Neural progenitor cell (in vitro differentiated cells): ENCODE measurements at regions not wholly inside any gene's neighbourhood (a gene's known extent, or its start where the extent isn't known, plus 50 kb on each side); places are given as distances from the start of the nearest gene placed in this dataset.

Experiments used
- DNase-seq: peaks from one replicate; pipeline ENCODE4 v3.0.0-alpha.2; 2016; ENCODE audit warnings: low spot score
- H2AFZ ChIP-seq: fragments of 200-600 bp; sonication (generic); replicated peaks from 2 replicates; pipeline ENCODE4 v1.6.1; 2016; ENCODE audit warnings: antibody characterized with exemption
- H3F3A ChIP-seq: fragments of 200-600 bp; sonication (generic); 2 replicates; pipeline ENCODE4 v1.6.1; 2016; ENCODE audit warnings: antibody characterized with exemption, low read depth
- H3K27ac ChIP-seq: fragments of 200-600 bp; sonication (generic); 2 replicates; pipeline ENCODE4 v1.5.1; 2016; ENCODE audit warnings: mild to moderate bottlenecking
- H3K27me3 ChIP-seq: fragments of 200-600 bp; sonication (generic); 2 replicates; pipeline ENCODE4 v1.6.1; 2016; ENCODE audit warnings: mild to moderate bottlenecking, moderate library complexity
- H3K36me3 ChIP-seq: fragments of 200-600 bp; sonication (generic); 2 replicates; pipeline ENCODE4 v1.5.1; 2016
- H3K4me1 ChIP-seq: fragments of 200-600 bp; sonication (generic); 2 replicates; pipeline ENCODE4 v1.6.1; 2016; ENCODE audit warnings: mixed run types
- H3K4me2 ChIP-seq: fragments of 200-600 bp; sonication (generic); 2 replicates; pipeline ENCODE4 v1.6.1; 2016
- H3K4me3 ChIP-seq: fragments of 200-600 bp; sonication (generic); 2 replicates; pipeline ENCODE4 v1.5.1; 2016
- H3K79me2 ChIP-seq: fragments of 200-600 bp; sonication (generic); 2 replicates; pipeline ENCODE4 v1.6.1; 2016; ENCODE audit warnings: low read depth
- H3K9ac ChIP-seq: fragments of 200-600 bp; sonication (generic); 2 replicates; pipeline ENCODE4 v1.6.1; 2016
- H3K9me3 ChIP-seq: fragments of 200-600 bp; sonication (generic); 2 replicates; pipeline ENCODE4 v1.5.1; 2016; ENCODE audit warnings: low read depth
- H4K20me1 ChIP-seq: fragments of 200-600 bp; sonication (generic); 2 replicates; pipeline ENCODE4 v1.6.1; 2016; ENCODE audit warnings: low read depth
- H3K27ac Mint-ChIP-seq: 3 replicates; pipeline ENCODE4 v1.8.0; 2021; ENCODE audit warnings: mixed read lengths
- H3K27me3 Mint-ChIP-seq: 2 replicates; pipeline ENCODE4 v1.8.0; 2022; ENCODE audit warnings: low read depth, mild to moderate bottlenecking, inconsistent platforms, moderate library complexity, mixed read lengths; ENCODE audit not compliant: insufficient read depth
- H3K36me3 Mint-ChIP-seq: 3 replicates; pipeline ENCODE4 v1.8.0; 2021; ENCODE audit warnings: mixed read lengths
- H3K4me1 Mint-ChIP-seq: 3 replicates; pipeline ENCODE4 v1.8.0; 2021; ENCODE audit warnings: mixed read lengths
- H3K4me3 Mint-ChIP-seq: 3 replicates; pipeline ENCODE4 v1.8.0; 2021; ENCODE audit warnings: mild to moderate bottlenecking, moderate library complexity, mixed read lengths
- H3K9me3 Mint-ChIP-seq: 3 replicates; pipeline ENCODE4 v1.8.0; 2020; ENCODE audit warnings: mixed read lengths
- CTCF ChIP-seq: fragments of 200-600 bp; sonication (generic); IDR thresholded peaks from 2 replicates; pipeline ENCODE4 v1.5.1; 2017; ENCODE audit warnings: antibody characterized with exemption, mild to moderate bottlenecking
- EZH2 ChIP-seq: fragments of 200-600 bp; sonication (generic); IDR thresholded peaks from 2 replicates; pipeline ENCODE4 v1.6.1; 2017; ENCODE audit warnings: antibody characterized with exemption, mild to moderate bottlenecking, moderate library complexity
- EZH2phosphoT487 ChIP-seq: fragments of 200-600 bp; sonication (generic); IDR thresholded peaks from 2 replicates; pipeline ENCODE4 v1.6.1; 2017; ENCODE audit warnings: antibody characterized with exemption

DNA sequence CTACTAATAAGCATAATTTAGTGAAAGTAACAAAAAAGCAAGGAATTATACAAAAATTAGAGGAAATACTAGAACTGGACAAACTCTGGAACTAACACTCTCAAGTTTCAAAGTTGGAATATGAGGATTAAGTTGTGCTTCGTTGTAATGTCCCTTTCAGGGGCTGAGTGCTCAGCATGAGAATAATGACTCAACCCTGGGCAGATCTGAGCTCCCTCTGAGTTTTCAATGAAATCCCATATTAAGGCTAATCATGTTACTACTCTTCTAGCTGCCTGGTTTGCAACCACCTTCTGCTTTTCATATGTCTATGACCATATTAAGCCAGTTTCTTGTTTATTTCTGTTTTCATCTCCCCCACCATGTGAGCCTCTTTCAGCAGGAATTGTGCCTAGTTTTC lies 274.9 kb upstream of the LRRTM4 start:
- Histone ChIP-seq H3K27me3 (no peaks in the 10 kb centered on the region), H2AFZ (no peak overlapping the region), H3K4me3 (no peak overlapping the region), H3K4me1 (peaks cover 13% of the 10 kb centered on the region), H3K9me3 (no peaks in the 10 kb centered on the region), H3K79me2 (no peaks in the 10 kb centered on the region), H3K9ac (no peak overlapping the region), H3F3A (no peaks in the 10 kb centered on the region), H3K27ac (no peak overlapping the region), H3K36me3 (no peaks in the 10 kb centered on the region), H4K20me1 (no peaks in the 10 kb centered on the region), H3K4me2 (peak overlapping the region; percentile 13)
- no peaks in the 10 kb centered on the region for H3K36me3 Mint-ChIP-seq
- peak; percentile 22 for DNase-seq
- H3K27ac Mint-ChIP-seq = peak overlapping the region; percentile 29
- peaks cover 18% of the 10 kb centered on the region for H3K4me1 Mint-ChIP-seq
- peaks cover 11% of the 10 kb centered on the region for H3K9me3 Mint-ChIP-seq
- TF ChIP-seq EZH2phosphoT487 = no peak
- TF ChIP-seq CTCF = no peak
- no peak for TF ChIP-seq EZH2
- no peak overlapping the region for H3K4me3 Mint-ChIP-seq
- no peaks in the 10 kb centered on the region for H3K27me3 Mint-ChIP-seq

- H3K4me1 Mint-ChIP-seq = peaks cover 18% of the 10 kb centered on the region
- peaks cover 4% of the 10 kb centered on the region for H3K36me3 Mint-ChIP-seq
- DNase-seq = no peak
- no peak overlapping the region for H3K27ac Mint-ChIP-seq
- no peak overlapping the region for H3K4me3 Mint-ChIP-seq
- Histone ChIP-seq H3K9ac (no peak overlapping the region), H3K27ac (no peak overlapping the region), H3K4me1 (peaks cover 13% of the 10 kb centered on the region), H3K9me3 (no peaks in the 10 kb centered on the region), H3K36me3 (no peaks in the 10 kb centered on the region), H3K79me2 (no peaks in the 10 kb centered on the region), H3K27me3 (no peaks in the 10 kb centered on the region), H4K20me1 (no peaks in the 10 kb centered on the region), H2AFZ (no peak overlapping the region), H3F3A (no peaks in the 10 kb centered on the region), H3K4me3 (no peak overlapping the region), H3K4me2 (no peak overlapping the region)
- no peaks in the 10 kb centered on the region for H3K27me3 Mint-ChIP-seq
- TF ChIP-seq CTCF = no peak
- TF ChIP-seq EZH2phosphoT487 = no peak
- TF ChIP-seq EZH2 = no peak
- H3K9me3 Mint-ChIP-seq = peaks cover 21% of the 10 kb centered on the region
Observed at GRCh38 chr2:77800410-77800809, 278.2 kb upstream of the LRRTM4 start.

DNA sequence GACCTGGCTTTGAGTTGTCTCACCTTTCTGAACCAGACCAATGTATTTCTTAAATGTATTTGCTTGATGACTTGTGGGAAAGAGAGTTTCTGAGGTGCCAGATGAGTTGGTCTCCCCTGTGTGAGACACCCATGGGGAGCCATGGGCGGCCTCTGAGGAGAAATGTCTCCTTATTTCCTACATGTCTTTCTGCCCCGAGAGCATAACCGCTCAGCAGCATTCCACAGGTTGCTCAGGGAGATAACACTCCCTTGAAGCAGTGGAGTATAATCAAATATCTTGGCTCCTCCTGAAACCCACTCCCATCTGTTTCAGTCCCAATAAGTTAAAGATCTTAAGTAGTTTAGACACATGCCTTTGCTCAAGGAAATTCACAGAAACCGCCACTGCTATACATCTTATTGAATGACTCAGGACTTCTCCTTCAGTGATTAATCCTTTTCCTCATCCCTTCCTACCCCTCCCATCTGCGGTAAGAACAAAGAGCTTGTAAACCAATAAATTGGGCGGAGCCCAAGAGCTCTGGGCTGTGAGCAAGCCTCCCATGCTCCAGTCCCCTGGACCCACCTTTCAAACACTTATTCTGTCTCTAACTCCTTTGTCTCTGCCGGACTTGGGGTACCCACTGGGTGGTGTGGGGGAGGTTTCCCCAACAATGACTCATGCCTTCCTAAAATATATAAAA lies 285.5 kb upstream of the LRRTM4 start:
- no peaks in the 10 kb centered on the region for H3K36me3 ChIP-seq
- no peaks in the 10 kb centered on the region for H3K27me3 ChIP-seq
- peaks cover 18% of the 10 kb centered on the region for H3K4me1 Mint-ChIP-seq
- H3K27ac Mint-ChIP-seq = peak overlapping the region; percentile 80
- no peak overlapping the region for H3K4me2 ChIP-seq
- H3K79me2 ChIP-seq = no peaks in the 10 kb centered on the region
- H3K9me3 Mint-ChIP-seq = peaks cover 47% of the 10 kb centered on the region
- no peak for TF ChIP-seq EZH2phosphoT487
- TF ChIP-seq EZH2 = no peak
- TF ChIP-seq CTCF = no peak
- no peak overlapping the region for H3K4me3 ChIP-seq
- H3K9ac ChIP-seq = no peak overlapping the region
- H3K27ac ChIP-seq = no peak overlapping the region
- H3F3A ChIP-seq = no peaks in the 10 kb centered on the region
- H3K4me3 Mint-ChIP-seq = peak overlapping the region; percentile 8
- H3K27me3 Mint-ChIP-seq = peaks cover 2% of the 10 kb centered on the region
- no peaks in the 10 kb centered on the region for H3K9me3 ChIP-seq
- no peaks in the 10 kb centered on the region for H3K4me1 ChIP-seq
- peaks cover 13% of the 10 kb centered on the region for H3K36me3 Mint-ChIP-seq
- peak; percentile 27 for DNase-seq
- no peaks in the 10 kb centered on the region for H4K20me1 ChIP-seq
- no peak overlapping the region for H2AFZ ChIP-seq
